K562 (cell line): ENCODE measurements at regions not wholly inside any gene's neighbourhood (a gene's known extent, or its start where the extent isn't known, plus 50 kb on each side); places are given as distances from the start of the nearest gene placed in this dataset.

ENCODE experiments used
- ATAC-seq: fragments of 200-7000 bp; cut with Tn5 transposase; 3 replicates; pipeline ENCODE4 v1.9.1; 2020; ENCODE audit warnings: moderate library complexity
- BruUV-seq: library from RNA; stranded (reverse); fragments of 400-500 nt; replicated peaks from 2 replicates; lab custom pipeline; 2021; lab: Mats Ljungman, UMichigan
- CTCF ChIA-PET: fragments of 300-600 bp; formaldehyde crosslinking; extraction: SDS; loops from one replicate; lab custom pipeline; 2021; ENCODE audit warnings: low intra/inter-chr PET ratio; lab: Yijun Ruan, JAX
- POLR2A ChIA-PET: fragments of 300-600, 350-650 bp; sonication (Branson Sonifier 250); formaldehyde crosslinking; extraction: SDS; loops from one replicate; lab custom pipeline; 2021; ENCODE audit warnings: antibody characterized with exemption, inconsistent platforms; lab: Yijun Ruan, JAX
- DNase-seq, 4 experiments: peaks; one replicate each; pipeline versions ENCODE4 v3.0.0 to v3.0.0-alpha.2; 2011 to 2018; ENCODE audit warnings: low spot score in 3 of 4, mixed read lengths in 3 of 4; ENCODE audit errors: extremely low read depth in 1 of 4
- FAIRE-seq: peaks from 2 replicates; lab custom pipeline; 2011; peaks lifted over from hg19 to GRCh38; lab: Jason Lieb, UNC
- H2AFZ ChIP-seq: 2 replicates; pipeline ENCODE4 v1.6.0; 2011; ENCODE audit warnings: low read depth, low read length, control low read depth, inconsistent platforms
- H3K27ac ChIP-seq: fragments of 200-600 bp; 3 replicates; pipeline ENCODE4 v1.8.0; 2011; ENCODE audit warnings: low read depth, mild to moderate bottlenecking, control low read depth, inconsistent platforms, low read length, moderate library complexity, mixed read lengths; ENCODE audit errors: extremely low read depth
- H3K27me3 ChIP-seq, 2 experiments: fragments of 300-600 bp in 1 of 2; 2 replicates in 1 of 2; 3 replicates in 1 of 2; pipeline versions ENCODE4 v1.6.0 to v1.8.0; 2011; ENCODE audit warnings: inconsistent platforms in 2 of 2, low read length in 2 of 2, mild to moderate bottlenecking in 1 of 2, mixed read lengths in 1 of 2, moderate library complexity in 1 of 2; ENCODE audit not compliant: control insufficient read depth in 2 of 2, insufficient read depth in 2 of 2
- H3K36me3 ChIP-seq: fragments of 300-600 bp; 3 replicates; pipeline ENCODE4 v1.8.0; 2011; ENCODE audit warnings: mild to moderate bottlenecking, low read length, inconsistent platforms; ENCODE audit not compliant: control insufficient read depth, insufficient read depth
- H3K4me1 ChIP-seq, 2 experiments: fragments of 200-600 bp in 1 of 2; replicated peaks in 1 of 2; 2 replicates in 1 of 2; 3 replicates in 1 of 2; pipeline versions ENCODE4 v1.5.1 to v1.8.0; 2011; ENCODE audit warnings: inconsistent platforms in 2 of 2, low read length in 2 of 2, mild to moderate bottlenecking in 1 of 2, mixed read lengths in 1 of 2, moderate library complexity in 1 of 2; ENCODE audit not compliant: control insufficient read depth in 2 of 2, insufficient read depth in 2 of 2
- H3K4me2 ChIP-seq: 2 replicates; pipeline ENCODE4 v1.6.1; 2011; ENCODE audit warnings: low read length, control low read depth, inconsistent platforms, mixed read lengths; ENCODE audit not compliant: insufficient read depth
- H3K4me3 ChIP-seq: fragments of 200-600 bp; sonication (generic), shearing (Covaris generic); 2 replicates; pipeline ENCODE4 v1.5.1; 2016; ENCODE audit warnings: control low read depth, inconsistent platforms
- H3K79me2 ChIP-seq: fragments of 200-600 bp; 3 replicates; pipeline ENCODE4 v1.8.0; 2011; ENCODE audit warnings: low read length, inconsistent platforms; ENCODE audit not compliant: control insufficient read depth, insufficient read depth
- H3K9ac ChIP-seq, 2 experiments: 2 replicates each; pipeline versions ENCODE4 v1.6.0 to v1.6.1; 2011; ENCODE audit warnings: low read depth in 2 of 2, low read length in 2 of 2, control low read depth in 1 of 2, inconsistent platforms in 1 of 2, mild to moderate bottlenecking in 1 of 2, mixed read lengths in 1 of 2; ENCODE audit not compliant: insufficient read depth in 1 of 2
- H3K9me1 ChIP-seq: one replicate; pipeline ENCODE4 v1.6.0; 2011; ENCODE audit warnings: inconsistent platforms, mild to moderate bottlenecking, low read length, moderate library complexity; ENCODE audit not compliant: control insufficient read depth, insufficient read depth
- H3K9me3 ChIP-seq: replicated peaks from 2 replicates; pipeline ENCODE4 v1.5.1; 2011; ENCODE audit warnings: low read depth, low read length, inconsistent platforms; ENCODE audit not compliant: control insufficient read depth, insufficient read depth
- H4K20me1 ChIP-seq: replicated peaks from 2 replicates; pipeline ENCODE4 v1.6.1; 2011; ENCODE audit warnings: low read length, inconsistent platforms, mixed read lengths; ENCODE audit not compliant: control insufficient read depth, insufficient read depth
- BCL6 ChIP-seq: fragments of 250-450 bp; sonication (Bioruptor Pico); IDR thresholded peaks from 2 replicates; pipeline ENCODE4 v1.4.0; 2020
- CBX5 ChIP-seq: IDR thresholded peaks from 2 replicates; pipeline ENCODE4 v1.6.1; 2014; ENCODE audit warnings: low read depth, borderline replicate concordance
- EGR1 ChIP-seq: fragments of 450-650 bp; conservative IDR thresholded peaks from 2 replicates; pipeline ENCODE4 v1.6.1; 2017; ENCODE audit warnings: mild to moderate bottlenecking
- ELF1 ChIP-seq: fragments of 200-800 bp; sonication (Bioruptor generic); IDR thresholded peaks from 2 replicates; pipeline ENCODE4 v1.6.1; 2016; ENCODE audit warnings: missing genetic modification characterization, missing compliant biosample characterization
- HDAC8 ChIP-seq: fragments of 450-650 bp; IDR thresholded peaks from 2 replicates; pipeline ENCODE4 v1.6.1; 2016; ENCODE audit warnings: mild to moderate bottlenecking, missing genetic modification characterization, moderate library complexity, missing compliant biosample characterization
- HSF4 ChIP-seq: fragments of 250-450 bp; sonication (Bioruptor Pico); IDR thresholded peaks from 2 replicates; pipeline ENCODE4 v2.1.2; 2022; ENCODE audit warnings: mild to moderate bottlenecking, moderate library complexity, borderline replicate concordance
- MAFK ChIP-seq: IDR thresholded peaks from 2 replicates; pipeline ENCODE4 v1.6.1; 2011; ENCODE audit warnings: low read length, improper control_type of control experiment
- NR2F6 ChIP-seq: fragments of 450-650 bp; formaldehyde crosslinking; IDR thresholded peaks from 2 replicates; pipeline ENCODE4 v1.4.0; 2020; ENCODE audit warnings: mild to moderate bottlenecking
- SIN3B ChIP-seq: fragments of 450-650 bp; IDR thresholded peaks from 2 replicates; pipeline ENCODE4 v1.6.1; 2017; ENCODE audit warnings: low read depth, mild to moderate bottlenecking, moderate library complexity
- SMARCA4 ChIP-seq: fragments of 450-650 bp; IDR thresholded peaks from 2 replicates; pipeline ENCODE4 v1.6.1; 2016
- TAF1 ChIP-seq: IDR thresholded peaks from 2 replicates; pipeline ENCODE4 v1.6.1; 2011; ENCODE audit warnings: mild to moderate bottlenecking, low read length, moderate library complexity; ENCODE audit not compliant: insufficient read depth, control insufficient read depth, severe bottlenecking; ENCODE audit errors: extremely low read depth
- ZNF316 ChIP-seq: fragments of 450-650 bp; IDR thresholded peaks from 2 replicates; pipeline ENCODE4 v1.6.1; 2016
- ZNF324 ChIP-seq: fragments of 250-450 bp; sonication (Bioruptor Pico); IDR thresholded peaks from 2 replicates; pipeline ENCODE4 v1.4.0; 2020; ENCODE audit warnings: mild to moderate bottlenecking
- WGBS: fragments of 100-300 bp; shearing (Covaris generic); methylation state at CpG from one replicate; pipeline ENCODE4 v1.1.6; 2016; ENCODE audit warnings: low coverage, mixed read lengths; ENCODE audit not compliant: insufficient coverage; ENCODE audit errors: missing lambda C conversion rate; 5-methylcytosine and 5-hydroxymethylcytosine counted together
- in situ Hi-C: fragments of 300-500 bp; cut with MboI; formaldehyde crosslinking; loops from 4 replicates; pipeline ENCODE4 v1.15.0; 2018; ENCODE audit warnings: inconsistent platforms, mixed read lengths
- intact Hi-C: fragments of 100-400 bp; cut with micrococcal nuclease; formaldehyde crosslinking; loops from 2 replicates; pipeline ENCODE4 v1.14.2; 2022
- TF ChIP-seq, protein P1 (sequence below): IDR thresholded peaks from 2 replicates; pipeline ENCODE4 v1.6.1; 2011; ENCODE audit not compliant: insufficient read length; ENCODE audit errors: extremely low read depth
- TF ChIP-seq, protein P2 (sequence below): sonication (generic); formaldehyde crosslinking; IDR thresholded peaks from 2 replicates; pipeline ENCODE4 v1.8.1; 2023; ENCODE audit warnings: mild to moderate bottlenecking, missing genetic modification reagents
- TF ChIP-seq, protein P3 (sequence below): fragments of 250-450 bp; sonication (Bioruptor Pico); IDR thresholded peaks from 2 replicates; pipeline ENCODE4 v1.4.0; 2020; ENCODE audit warnings: borderline replicate concordance

DNA sequence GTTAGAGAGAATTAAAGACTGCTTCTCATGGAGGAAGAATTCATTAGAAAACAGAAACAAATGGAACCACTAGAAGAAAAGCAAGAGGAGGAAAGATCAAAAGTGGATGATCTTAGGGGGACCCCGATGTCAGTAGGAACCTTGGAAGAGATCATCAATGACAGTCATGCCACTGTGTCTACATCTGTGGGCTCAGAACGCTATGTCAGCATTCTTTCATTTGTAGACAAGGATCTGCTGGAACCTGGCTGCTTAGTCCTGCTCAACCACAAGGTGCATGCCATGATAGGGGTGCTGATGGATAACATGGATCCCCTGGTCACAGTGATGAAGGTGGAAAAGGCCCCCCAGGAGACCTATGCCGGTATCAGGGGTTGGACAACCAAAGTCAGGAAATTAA lies 154.4 kb upstream of the CHRM2 start:
- TF ChIP-seq CBX5 (no peak), ZNF316 (peak; percentile 7; the same call in 1 of the 2 replicates), MAFK (peak; percentile 31; the same call in 1 of the 2 replicates)
- TF ChIP-seq, protein P1, sequence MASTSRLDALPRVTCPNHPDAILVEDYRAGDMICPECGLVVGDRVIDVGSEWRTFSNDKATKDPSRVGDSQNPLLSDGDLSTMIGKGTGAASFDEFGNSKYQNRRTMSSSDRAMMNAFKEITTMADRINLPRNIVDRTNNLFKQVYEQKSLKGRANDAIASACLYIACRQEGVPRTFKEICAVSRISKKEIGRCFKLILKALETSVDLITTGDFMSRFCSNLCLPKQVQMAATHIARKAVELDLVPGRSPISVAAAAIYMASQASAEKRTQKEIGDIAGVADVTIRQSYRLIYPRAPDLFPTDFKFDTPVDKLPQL, result no peak
- H3K9me3 ChIP-seq, result no peaks in the 10 kb centered on the region
- H3K4me2 ChIP-seq, result no peak overlapping the region
- no peak for FAIRE-seq
- no peaks in the 10 kb centered on the region for H3K79me2 ChIP-seq
- no peaks in the 10 kb centered on the region for H3K36me3 ChIP-seq
- no peaks in the 10 kb centered on the region for H3K4me1 ChIP-seq
- H3K27ac ChIP-seq, result no peak overlapping the region
- no peak overlapping the region for H2AFZ ChIP-seq
- ChIA-PET CTCF (no interaction called here), POLR2A (no interaction called here)
- intact Hi-C loops (no loop called here), in situ Hi-C loops (no loop called here)
- no TSS peak for BruUV-seq
- H3K4me3 ChIP-seq, result no peak overlapping the region
- no peaks in the 10 kb centered on the region for H3K27me3 ChIP-seq
- no peak for ATAC-seq
- H3K9me1 ChIP-seq, result no peaks in the 10 kb centered on the region
- no peak overlapping the region for H3K9ac ChIP-seq
- WGBS, result 3% methylated on average over 3 of the region's 3 CpGs
- no peak for DNase-seq
- H4K20me1 ChIP-seq, result no peaks in the 10 kb centered on the region

DNA sequence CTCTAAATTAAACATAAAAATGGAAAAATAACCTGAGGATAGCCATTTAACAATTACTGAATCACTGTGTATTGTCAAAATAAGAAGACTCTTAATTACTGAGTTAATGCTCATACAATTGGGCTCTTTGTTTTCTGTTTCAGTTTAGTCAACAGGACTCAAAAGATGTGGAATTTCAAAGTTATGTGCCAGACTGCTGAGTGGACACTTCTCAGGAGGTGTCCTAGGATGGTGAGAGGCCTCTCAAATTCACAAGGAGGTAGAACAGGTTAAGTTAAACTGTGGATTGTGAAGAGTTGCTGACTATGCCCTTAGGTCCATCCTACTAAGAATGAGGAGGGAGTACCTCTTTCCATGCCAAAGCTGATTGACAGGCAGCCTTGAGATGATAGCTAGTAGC lies 157.7 kb upstream of the CHRM2 start:
- no peak for ATAC-seq
- Histone ChIP-seq H3K9me3 (no peaks in the 10 kb centered on the region), H3K4me3 (no peak overlapping the region), H3K4me1 (no peaks in the 10 kb centered on the region), H3K27me3 (no peaks in the 10 kb centered on the region), H3K9me1 (no peaks in the 10 kb centered on the region), H3K36me3 (no peaks in the 10 kb centered on the region), H3K79me2 (no peaks in the 10 kb centered on the region), H4K20me1 (no peaks in the 10 kb centered on the region), H2AFZ (no peak overlapping the region), H3K9ac (no peak overlapping the region), H3K27ac (no peak overlapping the region), H3K4me2 (no peak overlapping the region)
- intact Hi-C loops (no loop called here), in situ Hi-C loops (no loop called here)
- ChIA-PET POLR2A (no interaction called here), CTCF (no interaction called here)
- no TSS peak for BruUV-seq
- FAIRE-seq, result no peak
- DNase-seq, result no peak
- TF ChIP-seq SIN3B (no peak), HSF4 (CRISPR knock-in tag) (no peak), ZNF324 (CRISPR knock-in tag) (no peak), NR2F6 (CRISPR knock-in tag) (no peak), EGR1 (no peak), TAF1 (no peak), BCL6 (CRISPR knock-in tag) (no peak), SMARCA4 (no peak), ELF1 (tag) (no peak), HDAC8 (no peak)
- TF ChIP-seq, protein P2, sequence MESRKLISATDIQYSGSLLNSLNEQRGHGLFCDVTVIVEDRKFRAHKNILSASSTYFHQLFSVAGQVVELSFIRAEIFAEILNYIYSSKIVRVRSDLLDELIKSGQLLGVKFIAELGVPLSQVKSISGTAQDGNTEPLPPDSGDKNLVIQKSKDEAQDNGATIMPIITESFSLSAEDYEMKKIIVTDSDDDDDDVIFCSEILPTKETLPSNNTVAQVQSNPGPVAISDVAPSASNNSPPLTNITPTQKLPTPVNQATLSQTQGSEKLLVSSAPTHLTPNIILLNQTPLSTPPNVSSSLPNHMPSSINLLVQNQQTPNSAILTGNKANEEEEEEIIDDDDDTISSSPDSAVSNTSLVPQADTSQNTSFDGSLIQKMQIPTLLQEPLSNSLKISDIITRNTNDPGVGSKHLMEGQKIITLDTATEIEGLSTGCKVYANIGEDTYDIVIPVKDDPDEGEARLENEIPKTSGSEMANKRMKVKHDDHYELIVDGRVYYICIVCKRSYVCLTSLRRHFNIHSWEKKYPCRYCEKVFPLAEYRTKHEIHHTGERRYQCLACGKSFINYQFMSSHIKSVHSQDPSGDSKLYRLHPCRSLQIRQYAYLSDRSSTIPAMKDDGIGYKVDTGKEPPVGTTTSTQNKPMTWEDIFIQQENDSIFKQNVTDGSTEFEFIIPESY, result no peak
- TF ChIP-seq, protein P3, sequence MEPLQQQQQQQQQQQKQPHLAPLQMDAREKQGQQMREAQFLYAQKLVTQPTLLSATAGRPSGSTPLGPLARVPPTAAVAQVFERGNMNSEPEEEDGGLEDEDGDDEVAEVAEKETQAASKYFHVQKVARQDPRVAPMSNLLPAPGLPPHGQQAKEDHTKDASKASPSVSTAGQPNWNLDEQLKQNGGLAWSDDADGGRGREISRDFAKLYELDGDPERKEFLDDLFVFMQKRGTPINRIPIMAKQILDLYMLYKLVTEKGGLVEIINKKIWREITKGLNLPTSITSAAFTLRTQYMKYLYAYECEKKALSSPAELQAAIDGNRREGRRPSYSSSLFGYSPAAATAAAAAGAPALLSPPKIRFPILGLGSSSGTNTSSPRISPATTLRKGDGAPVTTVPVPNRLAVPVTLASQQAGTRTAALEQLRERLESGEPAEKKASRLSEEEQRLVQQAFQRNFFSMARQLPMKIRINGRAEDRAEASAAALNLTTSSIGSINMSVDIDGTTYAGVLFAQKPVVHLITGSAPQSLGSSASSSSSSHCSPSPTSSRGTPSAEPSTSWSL (CRISPR knock-in tag), result no peak
